Endothelial cell of umbilical vein (primary cell): ENCODE measurements at regions not wholly inside any gene's neighbourhood (a gene's known extent, or its start where the extent isn't known, plus 50 kb on each side); places are given as distances from the start of the nearest gene placed in this dataset.
"Not testable (repeated sequence)": the region's sequence is repeated elsewhere in the genome, so short reads cannot be mapped to it uniquely, and the experiment has no call there.

Experiments used
- CTCF ChIP-seq, 2 donors: IDR thresholded peaks; 1 replicate in 1 of 2; 2 replicates in 1 of 2; pipeline ENCODE4 v1.5.1; 2011; ENCODE audit warnings: low read length in 2 of 2, mild to moderate bottlenecking in 2 of 2, moderate library complexity in 2 of 2, control low read depth in 1 of 2, inconsistent platforms in 1 of 2, low read depth in 1 of 2; ENCODE audit not compliant: insufficient read depth in 1 of 2; ENCODE audit errors: extremely low read depth in 1 of 2
- EZH2 ChIP-seq: IDR thresholded peaks from 2 replicates; pipeline ENCODE4 v1.6.1; 2012; ENCODE audit warnings: borderline replicate concordance, low read depth, mild to moderate bottlenecking, moderate library complexity, low read length, inconsistent platforms; ENCODE audit not compliant: severe bottlenecking
- FOS ChIP-seq: IDR thresholded peaks from 2 replicates; pipeline ENCODE4 v1.6.1; 2011; ENCODE audit warnings: mild to moderate bottlenecking, low read length, moderate library complexity, borderline replicate concordance; ENCODE audit not compliant: insufficient read depth
- GATA2 ChIP-seq: IDR thresholded peaks from 2 replicates; pipeline ENCODE4 v1.7.0; 2011; ENCODE audit warnings: low read depth, mild to moderate bottlenecking, moderate library complexity, mixed read lengths, low read length; ENCODE audit not compliant: insufficient read length, insufficient read depth
- MAX ChIP-seq: IDR thresholded peaks from 2 replicates; pipeline ENCODE4 v1.6.1; 2011; ENCODE audit not compliant: insufficient read depth, insufficient read length
- POLR2A ChIP-seq: IDR thresholded peaks from 2 replicates; pipeline ENCODE4 v1.6.1; 2012; ENCODE audit warnings: low read depth, mild to moderate bottlenecking, control low read depth, low read length
- POLR2AphosphoS5 ChIP-seq: IDR thresholded peaks from 2 replicates; pipeline ENCODE4 v1.6.1; 2012; ENCODE audit warnings: low read depth, mild to moderate bottlenecking, control low read depth, low read length, moderate library complexity; ENCODE audit not compliant: insufficient read depth

GRCh38 chr2:126051737-126052240 is 604.2 kb upstream of the GYPC start:
- not testable (repeated sequence) for TF ChIP-seq CTCF (IDR thresholded peaks at IDR 0.05; ENCODE audit: extremely low read depth in 1 of 2, insufficient read depth in 1 of 2, low read depth in 1 of 2, low read length in 2 of 2); MAX; POLR2A; GATA2; EZH2; POLR2AphosphoS5; FOS
